HG02884 (cell line): ENCODE measurements at regions not wholly inside any gene's neighbourhood (a gene's known extent, or its start where the extent isn't known, plus 50 kb on each side); places are given as distances from the start of the nearest gene placed in this dataset.

Source experiments
- ATAC-seq: cut with Tn5 transposase; IDR thresholded peaks from one replicate; pipeline ENCODE4 v1.9.1; 2021; ENCODE audit warnings: mild to moderate bottlenecking, moderate library complexity; ENCODE audit not compliant: unreplicated experiment

- no peak for ATAC-seq
These were observed 182.6 kb upstream of the THSD7B start for GRCh38 chr2:136582628-136583205.

DNA sequence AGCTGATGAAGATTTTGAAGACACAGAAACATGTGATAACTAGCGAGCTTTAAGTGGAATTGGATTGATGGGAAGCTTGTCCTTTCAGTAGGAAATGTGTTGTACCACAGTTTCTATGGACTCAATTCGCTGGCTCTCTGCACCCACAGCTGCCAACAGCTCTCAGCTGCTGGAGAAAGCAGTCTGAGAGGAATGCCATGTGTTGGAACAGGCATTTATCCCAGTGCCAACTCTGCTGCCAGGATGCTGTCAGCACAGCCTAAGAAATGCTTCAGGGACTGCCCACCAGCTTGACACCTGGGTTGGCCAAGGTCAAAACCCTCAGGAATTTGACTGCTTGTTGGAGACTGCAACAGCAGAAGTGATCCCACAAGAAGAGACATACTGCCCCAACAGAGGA, 193.0 kb upstream of the THSD7B start:
- no peak for ATAC-seq

DNA sequence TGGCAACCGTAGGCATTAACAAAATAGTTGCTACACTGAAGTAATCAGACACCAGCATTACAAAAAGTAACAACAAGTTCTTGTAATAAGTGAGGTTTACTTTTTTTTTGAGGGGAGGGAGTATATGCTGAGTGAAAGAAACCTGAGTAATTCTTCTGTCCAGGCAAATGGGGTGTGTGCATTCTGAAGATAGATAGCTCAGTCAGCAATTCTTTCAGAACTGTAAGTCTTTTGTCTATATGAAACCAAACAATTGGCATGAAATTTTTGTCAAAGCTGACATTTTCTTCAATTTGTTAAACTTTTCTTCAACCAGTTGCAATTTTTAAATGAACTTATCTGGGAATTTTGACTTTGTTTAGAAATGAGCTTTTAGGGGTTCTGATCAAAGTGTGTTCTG, 208.1 kb upstream of the THSD7B start:
- ATAC-seq = no peak

GRCh38 chr2:136550181-136550580, 215.2 kb upstream of the THSD7B start:
- ATAC-seq = no peak

GRCh38 chr2:136539355-136539754, 226.0 kb upstream of the THSD7B start:
- no peak for ATAC-seq

GRCh38 chr2:136538489-136538888, 226.9 kb upstream of the THSD7B start:
- no peak for ATAC-seq

GRCh38 chr2:136534811-136535210, 230.5 kb upstream of the THSD7B start:
- ATAC-seq = no peak

DNA sequence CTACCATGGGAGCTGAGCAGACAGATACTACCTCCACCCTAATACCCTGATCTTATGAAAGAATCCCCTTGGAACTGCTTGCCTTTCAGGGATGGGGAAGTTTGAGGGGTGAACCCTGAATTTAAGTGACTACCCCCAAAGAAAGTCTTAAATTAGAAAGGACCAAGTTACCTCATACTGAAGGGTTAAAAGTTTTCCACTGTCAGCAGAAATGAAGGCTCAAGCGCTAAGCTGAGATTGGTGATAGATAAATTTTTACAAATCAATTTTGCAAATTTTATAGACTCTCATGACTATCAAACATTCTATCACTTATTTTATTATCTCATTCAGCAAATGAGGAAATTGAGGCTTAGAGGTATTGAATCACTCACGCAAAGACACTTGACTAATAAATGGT, 233.2 kb upstream of the THSD7B start:
- no peak for ATAC-seq

DNA sequence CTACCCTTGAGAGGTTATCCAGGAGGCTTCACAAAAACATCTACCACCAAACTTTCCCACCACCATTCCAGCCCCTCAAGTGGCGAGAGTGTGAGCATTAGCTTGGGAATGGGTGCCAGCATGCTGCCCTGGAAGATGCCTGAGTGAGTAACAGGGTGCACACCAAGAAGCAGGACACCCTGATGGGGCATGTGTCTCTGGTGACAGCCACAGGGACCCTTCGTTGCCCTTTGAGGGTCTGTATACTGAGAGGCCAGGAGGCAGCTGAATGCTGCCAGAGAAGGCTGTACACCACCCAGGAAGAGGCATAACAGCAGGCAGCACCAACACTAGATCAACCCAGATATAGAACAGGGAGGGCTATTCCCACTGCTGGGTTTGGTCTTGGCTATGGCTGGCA, 233.6 kb upstream of the THSD7B start:
- no peak for ATAC-seq

DNA sequence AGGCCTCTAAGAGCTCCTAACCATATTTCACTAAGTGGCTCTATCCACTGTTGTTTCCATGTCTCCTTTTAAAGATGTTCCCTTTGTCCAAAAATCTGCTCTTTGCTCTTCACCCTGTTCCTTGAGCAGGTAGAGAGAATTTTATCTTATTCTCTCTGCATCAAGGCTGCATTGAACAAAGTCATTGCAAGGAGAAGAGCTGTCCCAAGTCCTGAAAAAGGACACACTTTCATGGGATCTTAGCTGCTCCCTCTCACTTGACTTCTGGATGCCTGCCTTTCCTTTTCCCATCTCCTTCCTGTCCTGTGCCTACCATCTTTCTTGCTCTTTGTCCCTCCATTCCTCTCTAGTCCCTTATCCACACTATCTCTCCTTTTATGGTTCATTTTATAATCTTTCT, 235.2 kb upstream of the THSD7B start:
- ATAC-seq = no peak

DNA sequence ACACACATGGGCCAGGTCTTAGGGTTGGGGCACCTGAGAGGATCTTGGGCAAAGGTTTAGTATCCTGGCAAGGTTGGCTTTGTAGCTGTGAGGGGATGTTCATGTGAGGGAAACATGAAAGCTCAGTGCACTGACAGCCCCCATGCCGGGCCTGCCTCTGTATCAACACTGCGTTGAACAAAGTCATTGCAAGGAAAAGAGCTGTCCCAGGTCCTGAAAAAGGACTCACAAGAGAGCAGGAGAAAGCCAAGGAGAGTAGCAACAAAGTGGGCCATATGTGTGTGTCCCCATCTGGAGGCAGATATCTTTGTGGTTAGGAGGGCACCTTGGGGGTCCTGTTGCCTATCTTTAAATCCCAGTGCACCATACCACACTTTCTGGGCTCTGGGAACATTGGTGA, 237.8 kb upstream of the THSD7B start:
- no peak for ATAC-seq

GRCh38 chr2:136522724-136523123, 242.6 kb upstream of the THSD7B start:
- ATAC-seq = no peak

DNA sequence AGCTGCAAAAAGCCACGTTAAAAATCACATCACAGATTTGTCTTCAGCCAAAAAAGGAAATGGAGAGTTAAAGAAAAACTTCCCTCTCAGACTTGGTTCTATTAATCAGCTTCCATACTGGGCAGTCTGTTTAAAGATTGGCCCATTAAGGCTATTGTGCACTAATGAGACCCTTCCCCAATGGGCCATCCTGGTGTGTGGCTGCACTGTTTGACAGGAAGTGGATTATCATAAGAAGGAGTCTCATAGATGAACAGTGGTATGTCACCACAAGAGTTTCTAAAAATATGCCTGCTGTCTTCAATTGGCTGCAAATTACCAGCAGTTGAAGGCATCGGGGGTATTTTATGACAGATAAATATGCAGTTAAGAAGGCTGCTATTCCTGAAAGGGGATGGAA, 247.6 kb upstream of the THSD7B start:
- no peak for ATAC-seq

DNA sequence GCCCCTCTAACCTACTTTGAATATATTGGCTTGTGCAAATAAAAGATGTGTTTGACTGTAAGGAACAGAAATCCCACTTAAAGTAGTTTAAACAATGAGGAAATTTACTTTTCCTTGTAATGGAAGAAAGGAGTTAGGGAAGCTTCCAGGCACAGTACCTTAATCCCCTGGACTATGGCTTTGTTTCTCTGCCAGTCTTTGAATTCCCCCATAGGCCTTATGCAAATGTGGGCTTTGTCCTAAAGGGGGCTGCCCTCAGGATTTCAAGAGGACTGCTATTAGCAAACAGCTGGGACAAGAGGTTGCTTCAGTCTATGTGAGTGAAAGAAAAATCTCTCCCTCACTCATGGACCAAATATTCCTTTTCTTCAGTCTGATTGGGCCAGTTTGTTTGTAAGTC, 255.1 kb upstream of the THSD7B start:
- no peak for ATAC-seq

DNA sequence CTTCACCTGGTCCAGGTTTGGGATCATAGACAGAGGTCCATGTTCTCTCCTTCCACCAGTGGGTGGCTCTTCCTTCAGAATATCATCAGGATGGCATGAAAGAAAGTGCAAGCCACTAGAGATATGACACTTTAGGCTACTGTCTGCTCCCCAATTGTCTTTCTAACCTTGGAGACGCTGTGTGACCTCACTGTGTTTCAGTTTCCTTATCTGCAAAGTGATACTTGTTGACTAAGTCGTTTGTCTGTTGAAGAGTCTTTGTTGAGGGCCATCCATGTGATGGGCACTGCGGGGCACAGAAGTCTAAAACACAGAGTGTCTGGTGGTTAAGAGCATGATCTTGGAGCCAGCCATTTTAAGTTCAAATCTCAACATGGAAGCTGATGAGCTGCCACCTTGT, 259.9 kb upstream of the THSD7B start:
- no peak for ATAC-seq

DNA sequence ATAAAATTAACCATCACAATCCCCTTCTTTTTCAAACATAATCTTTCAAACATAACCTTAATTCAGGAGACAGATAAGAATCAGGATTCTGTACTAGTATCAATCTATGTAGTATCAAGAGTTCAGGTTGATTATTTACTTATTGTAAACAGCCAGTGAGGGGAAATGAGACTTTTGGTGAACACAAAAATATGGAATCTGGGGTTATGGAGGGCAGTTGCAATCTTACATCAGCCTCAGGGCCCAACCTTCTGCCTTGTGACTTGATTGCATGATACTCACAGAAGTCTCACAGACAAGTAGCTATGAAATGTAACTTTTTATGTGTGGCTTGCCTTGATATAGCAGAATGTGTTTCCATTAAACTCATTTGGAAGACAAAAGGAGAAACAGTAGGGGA, 262.7 kb upstream of the THSD7B start:
- ATAC-seq = no peak

DNA sequence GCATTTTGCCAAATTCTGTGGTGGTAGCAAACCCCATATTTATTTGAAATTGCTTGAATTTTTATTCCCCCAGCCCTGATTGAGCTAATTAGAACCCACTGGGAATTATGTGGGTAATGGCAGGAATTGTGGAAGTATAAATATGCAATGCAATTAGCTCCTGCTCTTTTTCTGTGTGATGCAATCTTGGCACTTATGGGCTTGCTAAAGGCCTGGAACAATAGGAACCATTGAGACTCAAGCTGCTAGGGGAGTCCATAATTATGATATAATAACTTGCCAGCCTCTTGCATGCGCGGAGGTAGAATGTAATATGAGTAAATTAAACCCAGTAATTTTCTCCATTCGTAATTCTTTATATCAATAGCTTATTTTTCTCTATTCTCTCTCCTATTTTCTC, 267.6 kb upstream of the THSD7B start:
- no peak for ATAC-seq

DNA sequence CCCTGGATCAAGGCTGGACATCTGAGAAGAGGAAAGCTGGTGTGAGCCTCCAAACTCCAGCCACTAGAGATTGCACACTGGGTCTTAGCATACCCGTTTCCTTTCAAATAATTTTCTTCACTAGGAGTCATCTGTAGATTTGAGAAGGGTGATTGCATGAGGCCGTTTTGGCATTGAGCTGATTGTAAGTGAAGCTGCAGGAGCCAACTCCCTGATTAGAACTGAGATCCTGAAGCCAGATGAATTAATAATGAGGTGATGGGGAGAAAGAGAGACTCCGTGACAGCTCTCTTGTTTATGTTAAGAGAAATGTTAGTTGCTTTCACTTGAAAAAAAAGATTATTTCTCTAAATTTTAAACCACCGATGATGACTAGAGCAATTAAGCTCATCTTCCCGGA, 268.4 kb upstream of the THSD7B start:
- no peak for ATAC-seq

DNA sequence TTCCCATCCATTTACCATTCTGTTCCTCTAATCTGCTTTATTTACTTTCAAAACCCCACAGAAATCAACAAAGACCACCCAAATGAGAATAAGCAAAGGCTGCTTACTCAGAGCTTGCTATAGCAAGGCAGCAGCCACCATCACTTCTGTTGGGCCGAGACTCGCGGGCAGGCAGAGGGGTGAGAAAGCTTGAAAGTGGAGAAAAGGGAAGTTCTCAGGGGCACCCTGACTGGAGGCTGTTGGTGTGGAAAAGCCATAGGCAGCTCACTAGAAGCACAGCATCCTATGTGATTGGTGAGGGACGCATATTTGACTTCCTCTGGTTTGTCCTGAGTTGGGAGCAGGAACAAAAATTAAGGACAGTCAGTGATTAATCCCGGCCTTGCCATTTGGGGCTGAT, 269.7 kb upstream of the THSD7B start:
- peak; percentile 97 for ATAC-seq

- no peak for ATAC-seq
These were observed 272.4 kb upstream of the THSD7B start for GRCh38 chr2:136492901-136493300.

DNA sequence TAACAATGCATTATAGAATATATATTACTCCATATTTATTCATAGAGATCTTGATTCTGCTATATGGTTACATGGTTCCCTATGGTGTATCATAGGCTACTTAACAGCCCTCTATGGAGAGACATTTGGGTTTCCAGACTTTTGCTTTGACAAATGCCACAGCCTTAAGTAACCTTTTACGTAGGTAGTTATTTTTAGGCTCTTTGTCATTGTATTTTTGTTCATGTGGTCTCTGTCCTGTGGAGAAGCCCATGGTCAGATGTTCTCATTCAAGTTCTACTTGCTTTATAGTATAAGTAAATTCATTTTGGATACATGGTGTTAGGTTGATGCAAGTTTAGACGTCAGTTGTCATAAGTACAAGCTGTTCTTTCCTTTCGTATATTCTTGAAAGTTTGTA, 275.2 kb upstream of the THSD7B start:
- ATAC-seq = no peak

GRCh38 chr2:136487421-136487820, 277.9 kb upstream of the THSD7B start:
- ATAC-seq = no peak

- ATAC-seq = peak; percentile 85
These were observed 279.2 kb upstream of the THSD7B start for GRCh38 chr2:136486115-136486514.

DNA sequence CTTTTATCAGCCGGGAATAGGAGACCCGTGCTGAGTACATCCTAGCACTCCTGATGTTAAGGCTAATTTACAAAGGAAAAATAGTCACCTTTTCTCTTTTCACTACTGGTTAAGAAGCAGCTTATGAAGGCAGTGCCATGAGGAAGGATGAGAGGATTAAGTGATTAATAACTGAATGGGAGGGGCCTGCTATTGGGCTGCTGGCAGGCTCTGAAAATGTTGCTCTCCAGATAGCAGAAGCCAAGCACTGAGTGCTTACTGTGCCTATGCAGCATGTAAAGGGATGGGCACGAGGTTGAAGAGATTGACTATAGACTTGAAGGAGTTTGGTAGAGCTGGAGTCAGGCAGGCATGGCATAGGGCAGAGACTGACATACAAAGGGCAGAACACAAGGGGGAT, 282.4 kb upstream of the THSD7B start:
- ATAC-seq = no peak
